ENCODE measurements at regions not wholly inside any gene's neighbourhood (a gene's known extent, or its start where the extent isn't known, plus 50 kb on each side); places are given as distances from the start of the nearest gene placed in this dataset.
"Not testable (repeated sequence)": the region's sequence is repeated elsewhere in the genome, so short reads cannot be mapped to it uniquely, and the experiment has no call there.

DNA sequence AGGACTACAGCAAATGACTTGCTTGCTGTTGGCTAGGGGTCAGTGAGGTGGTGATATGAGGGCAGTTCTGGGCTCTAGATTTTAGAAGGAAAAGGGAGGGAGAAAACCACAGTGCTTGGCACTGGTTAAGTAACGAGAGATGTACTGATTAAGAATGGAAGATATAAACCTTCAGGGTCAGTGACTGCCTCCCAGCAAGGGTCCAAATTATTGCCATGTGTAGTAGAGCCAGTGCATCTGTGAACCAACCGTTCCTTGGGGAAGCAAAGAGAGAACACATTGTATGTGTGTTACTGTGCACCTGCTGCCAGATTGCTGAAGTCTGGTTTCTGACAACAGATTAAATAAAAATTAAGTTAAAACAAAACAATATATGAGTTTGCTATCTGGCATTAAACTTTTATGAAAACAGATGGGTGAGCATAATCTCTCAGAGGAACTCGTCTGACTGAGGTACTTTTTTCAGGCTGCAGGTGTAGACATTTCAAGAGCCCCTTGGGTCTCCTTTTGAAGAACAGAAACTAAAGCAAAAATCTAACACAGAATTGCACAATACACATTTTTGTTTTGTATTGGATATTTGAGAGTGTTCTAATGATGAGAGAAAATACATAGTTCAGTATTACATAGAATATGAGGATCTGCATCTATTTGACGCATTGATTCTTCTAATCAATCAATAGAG is 1120.6 kb downstream of the SORCS3 start:
- DNase-seq, result no peak

DNA sequence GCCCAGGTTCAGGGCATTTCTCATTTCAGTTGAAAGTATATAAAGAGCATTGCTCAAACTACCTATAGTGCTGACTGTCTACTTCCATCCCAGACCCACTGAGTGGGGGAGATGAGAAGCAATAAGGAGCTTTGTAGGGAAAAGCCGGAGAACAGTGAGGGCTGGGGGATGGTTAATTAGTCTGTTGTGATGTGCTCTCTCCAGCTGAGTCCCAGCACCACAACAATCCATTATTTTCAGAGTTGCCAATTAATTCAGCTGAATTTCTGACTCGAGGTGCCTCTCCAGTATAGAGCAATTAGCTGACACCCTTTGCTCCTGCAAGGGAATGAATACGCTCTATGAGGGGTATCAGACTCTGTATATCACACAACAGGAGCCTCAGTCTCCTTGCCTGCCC is 1118.6 kb downstream of the SORCS3 start:
- no peak for DNase-seq

- no peak for DNase-seq
Measured at GRCh38 chr10:105758209-105758998, 1117.3 kb downstream of the SORCS3 start.

GRCh38 chr10:105757302-105757701 is 1116.2 kb downstream of the SORCS3 start:
- DNase-seq, result no peak

- no peak for DNase-seq
Measured at GRCh38 chr10:105756386-105756785, 1115.3 kb downstream of the SORCS3 start.

DNA sequence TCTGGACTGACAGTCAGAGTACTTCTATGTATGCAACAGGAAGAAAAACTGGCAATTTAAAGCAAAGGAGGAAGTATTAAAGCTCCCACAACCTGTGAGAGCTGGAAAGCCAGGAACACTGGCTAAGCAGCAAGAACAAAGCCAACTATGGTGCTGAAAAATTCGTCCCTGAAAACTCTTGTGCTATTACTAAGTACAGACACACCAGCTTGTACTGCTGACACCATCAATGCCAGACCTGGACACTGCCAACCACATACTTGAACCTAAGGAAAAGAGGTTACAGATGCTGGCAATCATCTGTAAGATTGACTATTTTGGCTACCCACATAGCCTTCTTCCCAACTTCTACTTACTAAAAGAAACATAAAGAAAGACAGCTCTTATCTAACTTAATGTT is 1110.6 kb downstream of the SORCS3 start:
- DNase-seq, result no peak

- DNase-seq, result no peak
Measured at GRCh38 chr10:105745596-105746148, 1104.6 kb downstream of the SORCS3 start.

DNA sequence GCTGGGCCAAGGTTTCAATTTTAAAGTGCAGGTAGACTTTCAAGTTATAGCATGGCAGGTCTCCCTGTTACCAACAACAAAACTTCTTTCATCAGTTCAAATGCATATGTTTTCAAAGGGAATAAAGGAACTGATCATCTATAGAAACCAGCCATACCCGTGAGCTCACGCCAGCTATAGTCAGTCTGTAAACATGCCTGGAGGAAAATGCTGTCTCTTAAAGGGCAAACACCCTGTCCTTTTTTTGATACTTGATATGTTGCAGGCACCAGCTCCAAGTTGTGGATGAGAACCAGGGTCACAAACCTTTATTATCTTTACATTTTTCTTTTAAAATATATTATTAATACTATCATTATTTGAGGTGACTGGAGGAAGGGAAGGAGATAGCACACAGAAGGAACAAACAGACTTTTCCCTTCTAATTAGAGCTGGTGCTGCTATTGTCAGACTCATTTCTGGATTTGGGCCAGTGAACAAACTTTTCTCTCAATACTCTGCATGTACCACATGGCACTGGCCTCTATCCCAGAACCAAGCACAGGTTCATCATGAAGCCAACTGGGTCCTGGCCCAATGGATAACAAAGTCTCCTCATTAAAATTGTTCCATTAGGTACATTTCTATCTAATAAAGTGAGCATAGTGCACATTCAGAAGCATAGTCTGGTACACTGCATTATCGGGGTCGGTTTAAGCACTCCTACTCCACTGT is 1102.4 kb downstream of the SORCS3 start:
- DNase-seq, result no peak

DNA sequence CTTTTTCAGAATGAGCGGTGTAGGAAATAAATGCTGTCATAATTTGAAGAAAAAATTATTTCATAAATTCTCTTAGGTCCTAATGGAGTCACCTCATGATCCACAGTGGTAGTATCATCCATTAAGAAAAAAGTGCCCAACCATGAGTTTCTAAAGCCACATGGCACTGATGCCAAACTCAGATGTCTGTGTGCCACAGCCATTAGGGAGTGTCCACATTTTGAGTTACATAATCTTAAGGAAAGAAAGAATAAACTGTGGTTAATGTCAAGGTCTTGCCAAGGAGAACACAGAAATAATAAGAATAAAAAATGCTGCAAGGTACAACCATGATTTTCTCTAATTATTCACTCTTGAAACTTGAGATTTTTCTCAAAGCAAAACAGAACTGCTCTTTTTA is 1101.8 kb downstream of the SORCS3 start:
- DNase-seq, result no peak

DNA sequence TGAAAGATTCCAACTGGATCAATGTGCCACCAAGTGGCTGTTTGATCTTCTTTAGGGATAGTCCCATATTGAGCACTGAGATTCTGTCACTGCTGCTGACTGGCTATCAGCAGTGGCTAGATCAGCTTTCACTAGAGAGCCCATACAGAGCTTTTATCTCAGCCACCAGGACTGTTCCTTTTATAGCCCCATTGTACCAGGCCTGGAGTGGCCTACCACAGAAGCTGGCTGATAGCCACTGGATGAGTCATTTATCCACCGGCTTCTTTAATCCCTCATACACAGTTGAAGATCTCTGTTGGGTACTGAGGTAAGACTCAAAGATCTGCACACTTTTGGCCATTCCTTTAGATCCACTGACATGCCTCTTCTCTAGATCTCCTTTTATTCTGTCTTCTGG is 1101.1 kb downstream of the SORCS3 start:
- peak; percentile 21 for DNase-seq

- no peak for DNase-seq
Measured at GRCh38 chr10:105734479-105734878, 1093.4 kb downstream of the SORCS3 start.

DNA sequence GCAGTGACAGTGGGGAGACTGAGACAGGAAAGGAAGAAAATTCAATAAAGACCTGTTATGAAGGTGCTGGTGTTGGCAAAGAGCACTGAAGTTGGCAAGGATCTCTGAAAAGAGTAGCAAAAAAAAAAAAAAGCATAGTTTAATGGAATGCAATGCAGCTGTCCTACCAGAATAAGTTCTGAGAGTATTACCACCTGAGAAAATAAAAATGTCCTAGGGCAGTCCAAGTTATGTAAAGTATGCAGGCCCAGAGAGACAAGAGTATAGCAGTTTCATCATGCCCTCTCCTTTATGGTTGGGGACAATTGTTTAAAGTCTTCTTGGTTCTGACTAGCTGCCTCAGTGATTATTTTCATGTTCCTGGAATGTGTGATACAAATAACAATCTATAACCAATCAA is 1092.8 kb downstream of the SORCS3 start:
- DNase-seq, result no peak

DNA sequence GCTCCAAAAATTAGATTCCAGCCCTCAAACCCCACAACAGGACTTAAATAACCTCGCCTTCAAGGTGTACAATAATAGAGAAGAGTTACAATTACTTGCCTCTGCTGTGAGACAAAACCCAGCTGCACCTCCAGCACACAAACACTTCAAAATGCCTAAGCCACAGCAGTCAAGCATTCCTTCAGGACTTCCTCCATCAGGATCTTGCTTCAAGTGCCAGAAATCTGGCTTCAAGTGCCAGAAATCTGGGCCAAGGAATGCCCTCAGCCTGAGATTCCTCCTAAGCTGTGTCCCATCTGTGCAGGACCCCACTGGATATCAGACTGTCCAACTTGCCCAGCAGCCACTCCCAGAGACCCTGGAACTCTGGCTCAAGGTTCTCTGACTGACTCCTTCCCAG is 1088.3 kb downstream of the SORCS3 start:
- no peak for DNase-seq

GRCh38 chr10:105727586-105727985 is 1086.5 kb downstream of the SORCS3 start:
- DNase-seq, result not testable (repeated sequence)

DNA sequence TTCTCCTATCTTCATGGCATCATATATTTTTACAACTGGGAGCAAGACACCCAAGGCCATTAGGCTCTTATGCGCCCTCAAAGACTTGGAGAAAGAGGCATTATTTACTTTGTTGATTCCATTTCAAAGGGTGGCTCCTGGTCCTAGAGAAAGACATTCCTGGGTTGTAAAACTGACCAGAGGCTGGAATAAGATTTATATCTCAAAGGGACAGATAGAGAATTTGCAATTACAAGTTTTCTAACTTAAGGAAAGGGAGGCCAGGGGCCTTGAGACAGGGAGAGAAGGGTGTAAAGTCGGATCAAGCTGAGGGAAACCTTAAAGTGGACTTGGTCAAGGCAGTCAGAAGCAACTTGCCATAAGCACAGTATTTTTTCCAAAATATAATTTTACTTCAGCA is 1086.0 kb downstream of the SORCS3 start:
- no peak for DNase-seq

- no peak for DNase-seq
Measured at GRCh38 chr10:105726149-105726548, 1085.1 kb downstream of the SORCS3 start.

DNA sequence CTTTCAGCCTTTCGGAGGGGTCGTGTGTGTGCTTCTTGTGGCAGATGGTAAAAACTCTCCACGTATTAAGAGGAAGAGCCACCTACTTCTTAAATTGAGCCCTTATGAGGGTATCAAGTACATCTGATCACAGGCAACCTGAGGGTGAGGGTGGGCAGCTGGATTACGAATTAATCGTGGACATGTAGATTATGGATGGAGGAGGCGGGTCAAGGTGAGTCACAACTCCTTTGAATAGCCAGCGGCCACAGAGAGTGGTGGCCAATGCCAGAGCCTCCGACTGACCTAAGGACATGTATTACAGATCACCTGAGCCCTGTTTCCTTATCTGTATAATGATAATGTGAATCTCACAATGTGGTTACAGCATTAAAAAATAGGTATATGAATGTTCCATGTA is 1083.9 kb downstream of the SORCS3 start:
- no peak for DNase-seq

GRCh38 chr10:105718207-105718995 is 1077.3 kb downstream of the SORCS3 start:
- no peak for DNase-seq

DNA sequence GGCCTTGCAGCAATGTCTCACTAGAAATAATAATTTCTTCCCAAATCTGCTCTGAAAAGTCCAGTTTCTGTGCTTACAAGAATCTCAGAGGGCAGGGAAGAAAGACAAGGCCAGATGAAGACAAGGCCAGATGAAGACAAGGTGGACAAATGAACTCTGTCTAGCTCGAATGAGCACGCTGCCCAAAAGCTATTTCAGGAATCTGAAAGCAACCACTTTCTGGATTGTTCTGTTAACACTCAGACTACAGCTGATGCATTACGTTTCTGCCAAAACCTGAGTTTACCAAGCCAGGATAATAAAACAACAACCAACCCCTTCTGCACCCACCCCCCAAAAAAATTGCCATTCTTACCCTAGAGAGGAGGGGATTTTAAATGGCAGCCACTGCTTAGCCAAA is 1073.6 kb downstream of the SORCS3 start:
- no peak for DNase-seq

- no peak for DNase-seq
Measured at GRCh38 chr10:105707603-105708002, 1066.5 kb downstream of the SORCS3 start.

DNA sequence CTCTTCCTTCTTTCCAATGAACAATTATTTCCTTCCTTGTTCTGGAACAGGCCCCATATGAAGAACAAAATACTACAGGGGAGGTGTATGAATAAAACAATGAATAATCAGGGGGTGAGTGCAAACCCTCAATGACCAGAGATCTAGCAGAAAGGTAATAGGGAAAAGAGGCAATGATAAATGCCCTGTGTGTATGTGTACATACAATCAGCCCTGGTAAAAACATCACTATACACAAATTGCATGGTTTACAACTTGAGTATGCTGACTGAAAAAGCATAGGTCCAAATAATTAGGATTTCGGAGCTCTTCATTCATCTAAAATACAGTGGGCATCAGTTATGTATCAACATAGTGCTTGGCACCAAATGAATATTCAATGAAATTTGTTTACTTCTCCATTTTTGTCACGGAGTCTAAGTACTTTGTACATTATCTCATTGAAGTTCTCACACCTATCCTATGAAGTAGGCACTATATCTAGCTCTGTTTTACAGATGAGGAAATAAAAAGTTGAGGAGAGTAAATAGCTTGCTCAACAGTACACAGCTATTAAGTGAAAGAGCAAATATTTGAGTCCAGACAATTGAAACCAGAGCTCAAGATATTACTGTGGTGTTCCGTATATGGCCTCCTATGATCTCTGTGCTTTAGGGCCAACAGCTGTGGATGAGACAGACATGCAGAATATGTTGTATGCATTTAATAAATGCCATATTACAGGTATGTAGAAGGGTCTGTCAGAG is 1065.4 kb downstream of the SORCS3 start:
- no peak for DNase-seq

DNA sequence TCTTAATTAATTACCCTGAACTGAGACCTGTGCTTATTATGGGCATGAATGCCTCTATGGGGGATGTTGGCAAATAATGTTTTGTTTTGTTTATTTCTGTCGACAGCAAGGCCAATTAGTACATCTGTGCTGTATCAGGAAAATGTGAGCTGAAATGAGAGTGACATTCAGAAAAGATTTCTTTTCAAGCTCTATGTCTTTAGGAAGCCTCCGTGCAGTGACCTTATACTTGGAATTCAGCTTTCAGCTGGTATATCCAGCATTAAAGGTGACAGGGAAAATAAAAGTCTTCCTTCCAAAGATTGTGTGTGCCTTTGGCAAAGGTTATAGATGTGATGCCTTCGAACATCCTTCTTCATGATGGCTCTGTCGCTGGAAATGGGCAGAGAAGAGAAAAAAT is 1061.1 kb downstream of the SORCS3 start:
- DNase-seq, result no peak
